ENCODE measurements at regions not wholly inside any gene's neighbourhood (a gene's known extent, or its start where the extent isn't known, plus 50 kb on each side); places are given as distances from the start of the nearest gene placed in this dataset.

DNA sequence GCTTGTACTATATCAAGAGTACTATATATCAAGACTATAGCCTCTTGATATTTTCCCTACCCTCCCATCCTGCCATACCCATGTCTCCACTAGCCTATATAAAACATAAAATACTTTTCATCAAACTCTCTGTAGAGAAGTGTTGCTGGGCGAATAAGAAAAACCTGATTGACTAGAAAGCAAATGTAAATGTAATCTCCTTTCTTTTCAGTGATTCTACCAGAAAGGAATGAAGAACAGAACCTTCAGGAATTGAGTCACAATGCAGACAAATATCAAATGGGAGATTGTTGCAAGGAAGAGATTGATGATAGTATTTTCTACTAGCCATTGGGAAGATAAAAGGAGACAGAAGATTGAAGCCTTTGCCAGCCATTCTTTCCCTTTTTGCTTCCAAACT, 89.2 kb downstream of the KCNRG start:
- Histone ChIP-seq H3K27me3 (ENCODE audit: low read depth, low read length) (no peaks in the 10 kb centered on the region), H3K4me3 (ENCODE audit: low read depth in 1 of 2, low read length in 2 of 2) (no peak overlapping the region), H3K36me3 (ENCODE audit: control insufficient read depth in 1 of 2, insufficient read depth in 2 of 2, low read length in 2 of 2) (no peaks in the 10 kb centered on the region), H3K4me1 (ENCODE audit: control insufficient read depth in 1 of 2, insufficient read depth in 2 of 2, low read length in 2 of 2) (peaks cover 0 to 11% of the 10 kb centered on the region in 2 donors), H3K27ac (ENCODE audit: low read length) (no peak overlapping the region), H3K9me3 (ENCODE audit: control insufficient read depth in 1 of 2, low read length in 2 of 2) (no peaks in the 10 kb centered on the region)

DNA sequence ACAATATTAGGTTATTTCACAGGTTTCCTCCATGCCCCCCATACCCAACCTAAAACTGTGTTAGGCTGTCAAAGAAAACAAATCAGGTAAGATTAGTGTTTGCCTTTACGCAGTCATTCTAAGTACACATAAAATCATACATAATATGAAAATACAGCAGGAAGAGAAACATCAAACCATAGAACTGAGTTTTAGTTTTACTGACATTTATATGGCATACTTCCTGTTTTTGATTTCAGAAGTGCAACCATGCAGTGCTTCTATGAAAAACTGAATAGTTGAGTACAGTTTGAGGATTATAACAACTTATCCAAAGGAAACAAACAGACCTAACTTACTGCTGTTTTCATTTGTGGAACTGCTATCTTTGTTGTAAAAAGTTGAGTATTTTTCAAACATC, 91.3 kb downstream of the KCNRG start:
- Histone ChIP-seq H3K36me3 (ENCODE audit: control insufficient read depth in 1 of 2, insufficient read depth in 2 of 2, low read length in 2 of 2) (no peaks in the 10 kb centered on the region), H3K27ac (ENCODE audit: low read length) (no peak overlapping the region), H3K4me1 (ENCODE audit: control insufficient read depth in 1 of 2, insufficient read depth in 2 of 2, low read length in 2 of 2) (peaks cover 0 to 11% of the 10 kb centered on the region in 2 donors), H3K9me3 (ENCODE audit: control insufficient read depth in 1 of 2, low read length in 2 of 2) (no peaks in the 10 kb centered on the region), H3K27me3 (ENCODE audit: low read depth, low read length) (no peaks in the 10 kb centered on the region), H3K4me3 (ENCODE audit: low read depth in 1 of 2, low read length in 2 of 2) (no peak overlapping the region)

DNA sequence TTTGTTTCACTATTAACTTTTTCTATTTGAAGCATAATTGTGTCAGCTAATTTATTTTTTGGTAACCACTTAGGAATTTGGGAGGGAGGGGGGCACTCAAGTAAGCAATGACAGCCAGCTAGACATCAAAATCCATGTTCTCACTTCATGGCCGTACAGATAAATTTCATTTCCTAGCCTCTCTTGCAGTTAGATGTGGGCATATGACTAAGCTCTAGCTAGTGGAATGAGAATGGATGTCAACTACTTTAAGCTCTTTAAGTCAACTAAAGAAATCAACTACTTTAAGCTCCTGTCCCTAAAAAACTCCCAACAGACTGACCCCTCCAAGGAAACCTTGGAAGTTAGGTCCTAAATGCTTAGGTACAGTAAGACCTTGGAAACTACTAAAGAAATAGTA, 92.0 kb downstream of the KCNRG start:
- H3K36me3 ChIP-seq (ENCODE audit: control insufficient read depth in 1 of 2, insufficient read depth in 2 of 2, low read length in 2 of 2), result no peaks in the 10 kb centered on the region
- no peak overlapping the region for H3K4me3 ChIP-seq (ENCODE audit: low read depth in 1 of 2, low read length in 2 of 2)
- no peaks in the 10 kb centered on the region for H3K27me3 ChIP-seq (ENCODE audit: low read depth, low read length)
- H3K9me3 ChIP-seq (ENCODE audit: control insufficient read depth in 1 of 2, low read length in 2 of 2), result no peaks in the 10 kb centered on the region
- peaks cover 0 to 11% of the 10 kb centered on the region in 2 donors for H3K4me1 ChIP-seq (ENCODE audit: control insufficient read depth in 1 of 2, insufficient read depth in 2 of 2, low read length in 2 of 2)
- no peak overlapping the region for H3K27ac ChIP-seq (ENCODE audit: low read length)

DNA sequence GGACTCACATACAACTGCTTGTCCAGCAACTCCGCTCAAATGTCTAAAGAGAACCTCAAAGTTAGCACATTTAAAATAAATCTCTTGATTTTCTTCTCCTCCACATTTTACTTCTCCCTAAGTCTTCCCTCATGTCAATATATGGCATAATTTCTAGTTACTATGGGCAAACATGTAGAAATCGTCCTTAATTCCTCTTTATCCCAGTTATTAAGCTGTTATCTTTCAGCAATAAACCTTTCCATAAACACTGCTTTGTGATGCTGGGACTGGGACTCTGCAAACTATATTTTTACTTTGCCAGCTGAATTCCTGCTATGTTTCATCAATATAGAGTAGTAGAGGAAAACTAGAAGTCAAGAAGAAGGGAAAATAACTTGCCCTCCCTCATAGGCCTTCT, 99.7 kb downstream of the KCNRG start:
- Histone ChIP-seq H3K4me1 (ENCODE audit: control insufficient read depth in 1 of 2, insufficient read depth in 2 of 2, low read length in 2 of 2) (peaks cover 4 to 8% of the 10 kb centered on the region in 2 donors), H3K27ac (ENCODE audit: low read length) (no peak overlapping the region), H3K9me3 (ENCODE audit: control insufficient read depth in 1 of 2, low read length in 2 of 2) (no peaks in the 10 kb centered on the region)

GRCh38 chr13:50115695-50116094, 100.5 kb downstream of the KCNRG start:
- Histone ChIP-seq H3K4me1 (ENCODE audit: control insufficient read depth in 1 of 2, insufficient read depth in 2 of 2, low read length in 2 of 2) (peaks cover 4 to 8% of the 10 kb centered on the region in 2 donors), H3K9me3 (ENCODE audit: control insufficient read depth in 1 of 2, low read length in 2 of 2) (no peaks in the 10 kb centered on the region), H3K27ac (ENCODE audit: low read length) (no peak overlapping the region), H3K36me3 (ENCODE audit: control insufficient read depth in 1 of 2, insufficient read depth in 2 of 2, low read length in 2 of 2) (no peaks in the 10 kb centered on the region), H3K4me3 (ENCODE audit: low read depth in 1 of 2, low read length in 2 of 2) (no peak overlapping the region), H3K27me3 (ENCODE audit: low read depth, low read length) (no peaks in the 10 kb centered on the region)

More for the DNA sequence above, 99.7 kb downstream of the KCNRG start:
- H3K36me3 ChIP-seq (ENCODE audit: control insufficient read depth in 1 of 2, insufficient read depth in 2 of 2, low read length in 2 of 2), result no peaks in the 10 kb centered on the region
- H3K27me3 ChIP-seq (ENCODE audit: low read depth, low read length), result no peaks in the 10 kb centered on the region
- H3K4me3 ChIP-seq (ENCODE audit: low read depth in 1 of 2, low read length in 2 of 2), result no peak overlapping the region

- Histone ChIP-seq H3K27me3 (ENCODE audit: low read depth, low read length) (no peaks in the 10 kb centered on the region), H3K9me3 (ENCODE audit: control insufficient read depth in 1 of 2, low read length in 2 of 2) (no peaks in the 10 kb centered on the region), H3K27ac (ENCODE audit: low read length) (no peak overlapping the region), H3K36me3 (ENCODE audit: control insufficient read depth in 1 of 2, insufficient read depth in 2 of 2, low read length in 2 of 2) (no peaks in the 10 kb centered on the region), H3K4me3 (ENCODE audit: low read depth in 1 of 2, low read length in 2 of 2) (no peak overlapping the region), H3K4me1 (ENCODE audit: control insufficient read depth in 1 of 2, insufficient read depth in 2 of 2, low read length in 2 of 2) (peaks cover 4 to 11% of the 10 kb centered on the region in 2 donors)
Measured at GRCh38 chr13:50116430-50116973, 101.3 kb downstream of the KCNRG start.

- no peak overlapping the region for H3K4me3 ChIP-seq (ENCODE audit: low read depth in 1 of 2, low read length in 2 of 2)
- peaks cover 0 to 8% of the 10 kb centered on the region in 2 donors for H3K36me3 ChIP-seq (ENCODE audit: control insufficient read depth in 1 of 2, insufficient read depth in 2 of 2, low read length in 2 of 2)
- H3K27ac ChIP-seq (ENCODE audit: low read length), result no peak overlapping the region
- H3K27me3 ChIP-seq (ENCODE audit: low read depth, low read length), result no peaks in the 10 kb centered on the region
- no peaks in the 10 kb centered on the region for H3K9me3 ChIP-seq (ENCODE audit: control insufficient read depth in 1 of 2, low read length in 2 of 2)
- peaks cover 8 to 25% of the 10 kb centered on the region in 2 donors for H3K4me1 ChIP-seq (ENCODE audit: control insufficient read depth in 1 of 2, insufficient read depth in 2 of 2, low read length in 2 of 2)
Measured at GRCh38 chr13:50119591-50119990, 104.3 kb downstream of the KCNRG start.

GRCh38 chr13:50122455-50122854, 107.2 kb downstream of the KCNRG start:
- Histone ChIP-seq H3K27me3 (ENCODE audit: low read depth, low read length) (peaks cover 3% of the 10 kb centered on the region), H3K36me3 (ENCODE audit: control insufficient read depth in 1 of 2, insufficient read depth in 2 of 2, low read length in 2 of 2) (peaks cover 0 to 18% of the 10 kb centered on the region in 2 donors), H3K4me1 (ENCODE audit: control insufficient read depth in 1 of 2, insufficient read depth in 2 of 2, low read length in 2 of 2) (peaks cover 3 to 17% of the 10 kb centered on the region in 2 donors), H3K4me3 (ENCODE audit: low read depth in 1 of 2, low read length in 2 of 2) (no peak overlapping the region), H3K27ac (ENCODE audit: low read length) (peak overlapping the region; percentile 95), H3K9me3 (ENCODE audit: control insufficient read depth in 1 of 2, low read length in 2 of 2) (no peaks in the 10 kb centered on the region)

GRCh38 chr13:50123002-50123401, 107.8 kb downstream of the KCNRG start:
- peaks cover 3 to 21% of the 10 kb centered on the region in 2 donors for H3K4me1 ChIP-seq (ENCODE audit: control insufficient read depth in 1 of 2, insufficient read depth in 2 of 2, low read length in 2 of 2)
- H3K9me3 ChIP-seq (ENCODE audit: control insufficient read depth in 1 of 2, low read length in 2 of 2), result no peaks in the 10 kb centered on the region
- H3K27ac ChIP-seq (ENCODE audit: low read length), result peak overlapping the region; percentile 95
- H3K27me3 ChIP-seq (ENCODE audit: low read depth, low read length), result peaks cover 7% of the 10 kb centered on the region
- peaks cover 0 to 18% of the 10 kb centered on the region in 2 donors for H3K36me3 ChIP-seq (ENCODE audit: control insufficient read depth in 1 of 2, insufficient read depth in 2 of 2, low read length in 2 of 2)
- H3K4me3 ChIP-seq (ENCODE audit: low read depth in 1 of 2, low read length in 2 of 2), result peak overlapping the region; percentile 65 to 91

GRCh38 chr13:50123515-50123861, 108.2 kb downstream of the KCNRG start:
- H3K4me1 ChIP-seq (ENCODE audit: control insufficient read depth in 1 of 2, insufficient read depth in 2 of 2, low read length in 2 of 2), result peaks cover 3 to 22% of the 10 kb centered on the region in 2 donors
- H3K27ac ChIP-seq (ENCODE audit: low read length), result peak overlapping the region; percentile 95
- peaks cover 0 to 18% of the 10 kb centered on the region in 2 donors for H3K36me3 ChIP-seq (ENCODE audit: control insufficient read depth in 1 of 2, insufficient read depth in 2 of 2, low read length in 2 of 2)
- peaks cover 7% of the 10 kb centered on the region for H3K27me3 ChIP-seq (ENCODE audit: low read depth, low read length)
- peak overlapping the region; percentile 65 to 91 for H3K4me3 ChIP-seq (ENCODE audit: low read depth in 1 of 2, low read length in 2 of 2)
- H3K9me3 ChIP-seq (ENCODE audit: control insufficient read depth in 1 of 2, low read length in 2 of 2), result no peaks in the 10 kb centered on the region

- Histone ChIP-seq H3K27me3 (ENCODE audit: low read depth, low read length) (peaks cover 7% of the 10 kb centered on the region), H3K4me1 (ENCODE audit: control insufficient read depth in 1 of 2, insufficient read depth in 2 of 2, low read length in 2 of 2) (peaks cover 3 to 22% of the 10 kb centered on the region in 2 donors), H3K36me3 (ENCODE audit: control insufficient read depth in 1 of 2, insufficient read depth in 2 of 2, low read length in 2 of 2) (peaks cover 0 to 18% of the 10 kb centered on the region in 2 donors), H3K27ac (ENCODE audit: low read length) (peak overlapping the region; percentile 95), H3K4me3 (ENCODE audit: low read depth in 1 of 2, low read length in 2 of 2) (peak overlapping the region; percentile 65 to 91), H3K9me3 (ENCODE audit: control insufficient read depth in 1 of 2, low read length in 2 of 2) (no peaks in the 10 kb centered on the region)
Measured at GRCh38 chr13:50123862-50124535, 108.8 kb downstream of the KCNRG start.

All from muscle layer of duodenum (tissue), 2 donors.